Epithelial cell of prostate (primary cell): ENCODE measurements at regions not wholly inside any gene's neighbourhood (a gene's known extent, or its start where the extent isn't known, plus 50 kb on each side); places are given as distances from the start of the nearest gene placed in this dataset.
"Not testable (repeated sequence)": the region's sequence is repeated elsewhere in the genome, so short reads cannot be mapped to it uniquely, and the experiment has no call there.

Experiments used
- DNase-seq: peaks from one replicate; pipeline ENCODE4 v3.0.0-alpha.2; 2011; ENCODE audit warnings: low read depth, low spot score
- H3K27ac ChIP-seq: fragments of 450-650 bp; 2 replicates; pipeline ENCODE4 v1.5.1; 2017; ENCODE audit warnings: mild to moderate bottlenecking

DNA sequence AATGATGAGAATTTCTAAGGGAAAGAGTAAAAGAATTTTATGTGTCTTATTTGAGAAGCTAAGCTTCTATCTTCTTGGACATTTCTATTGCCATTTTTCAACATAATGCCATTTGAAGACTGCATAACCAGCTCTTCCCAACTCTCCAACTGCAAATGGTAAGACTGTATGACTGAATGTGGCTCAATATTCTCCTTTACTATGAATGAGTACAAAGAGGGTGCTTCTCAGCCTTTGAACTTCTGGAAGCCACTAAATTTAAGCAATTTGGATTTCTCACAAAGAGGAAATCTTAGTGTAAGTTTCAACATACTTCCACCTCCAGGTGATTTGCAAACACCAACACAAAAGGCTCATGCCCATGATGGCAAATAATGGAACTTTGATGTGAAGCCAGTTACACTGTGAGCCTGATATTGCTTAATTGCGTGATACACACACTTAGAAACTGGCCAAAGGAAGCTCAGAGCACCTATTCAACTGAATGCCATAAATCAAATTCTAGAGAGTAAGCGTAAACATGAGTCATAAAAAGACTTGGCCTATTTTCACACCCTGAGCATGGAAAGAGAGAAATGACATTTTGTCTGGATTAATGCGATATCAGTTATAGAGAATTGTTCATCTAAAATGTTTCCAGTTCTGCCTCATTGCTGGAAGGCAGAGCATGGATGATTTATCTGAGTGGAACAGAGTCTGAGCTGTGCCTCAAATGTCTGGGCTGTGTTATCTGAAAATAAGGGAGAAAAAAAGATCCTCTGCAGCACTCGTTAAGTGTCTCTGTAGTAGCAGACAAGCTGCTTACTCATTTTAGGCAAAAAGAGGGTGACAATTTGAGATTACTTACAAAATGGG, 145.3 kb downstream of the PLK2 start:
- H3K27ac ChIP-seq, result peak overlapping the region; percentile 41
- peak; percentile 77 for DNase-seq

DNA sequence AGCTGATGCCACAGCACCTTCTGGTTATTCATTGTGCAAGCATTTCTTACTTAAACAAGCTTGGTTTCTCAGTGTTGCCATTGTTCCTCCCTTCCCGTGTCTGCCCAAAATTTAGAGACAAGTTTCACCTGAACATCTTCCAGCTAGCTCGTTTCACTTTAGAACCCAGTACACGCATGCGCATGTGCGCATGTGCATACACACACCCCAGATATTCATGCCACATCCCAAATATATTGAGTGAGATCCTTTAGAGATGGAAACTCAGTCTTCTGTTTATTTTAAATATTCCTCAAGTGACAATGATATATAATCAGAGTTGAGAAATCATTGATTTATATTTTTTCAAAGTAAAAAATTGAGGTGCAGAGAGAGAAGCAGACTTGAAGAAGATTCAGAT, 147.6 kb downstream of the PLK2 start:
- no peak overlapping the region for H3K27ac ChIP-seq
- DNase-seq, result no peak

DNA sequence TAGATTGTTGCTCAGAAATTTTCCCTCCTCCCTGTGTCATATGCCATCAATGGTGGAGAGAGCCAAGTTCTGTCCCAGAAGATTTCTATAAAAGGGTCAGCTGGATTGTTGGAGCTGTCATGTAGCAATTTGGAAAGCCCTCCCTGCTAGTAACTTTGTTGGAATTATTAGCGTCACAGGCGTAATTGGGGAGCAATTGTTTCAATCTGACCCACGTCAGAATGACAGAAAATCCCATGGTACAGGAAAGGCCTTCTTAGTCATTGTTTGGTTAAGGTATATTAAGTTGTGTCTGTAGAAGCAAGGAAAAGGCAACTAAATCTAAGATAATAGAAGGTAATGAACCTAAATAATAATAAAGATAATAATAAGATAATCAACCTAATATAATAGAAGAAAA, 148.4 kb downstream of the PLK2 start:
- DNase-seq, result no peak
- H3K27ac ChIP-seq, result no peak overlapping the region

DNA sequence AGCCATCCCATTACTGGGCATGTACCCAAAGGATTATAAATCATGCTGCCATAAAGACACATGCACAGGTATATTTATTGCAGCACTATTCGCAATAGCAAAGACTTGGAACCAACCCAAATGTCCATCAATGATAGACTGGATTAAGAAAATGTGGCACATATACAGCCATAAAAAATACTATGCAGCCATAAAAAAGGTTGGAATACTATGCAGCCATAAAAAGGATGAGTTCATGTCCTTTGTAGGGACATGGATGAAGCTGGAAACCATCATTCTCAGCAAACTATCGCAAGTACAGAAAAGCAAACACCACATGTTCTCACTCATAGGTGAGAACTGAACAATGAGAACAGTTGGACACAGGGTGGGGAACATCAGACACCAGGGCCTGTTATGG, 151.5 kb downstream of the PLK2 start:
- H3K27ac ChIP-seq, DNase-seq: not testable (repeated sequence)

DNA sequence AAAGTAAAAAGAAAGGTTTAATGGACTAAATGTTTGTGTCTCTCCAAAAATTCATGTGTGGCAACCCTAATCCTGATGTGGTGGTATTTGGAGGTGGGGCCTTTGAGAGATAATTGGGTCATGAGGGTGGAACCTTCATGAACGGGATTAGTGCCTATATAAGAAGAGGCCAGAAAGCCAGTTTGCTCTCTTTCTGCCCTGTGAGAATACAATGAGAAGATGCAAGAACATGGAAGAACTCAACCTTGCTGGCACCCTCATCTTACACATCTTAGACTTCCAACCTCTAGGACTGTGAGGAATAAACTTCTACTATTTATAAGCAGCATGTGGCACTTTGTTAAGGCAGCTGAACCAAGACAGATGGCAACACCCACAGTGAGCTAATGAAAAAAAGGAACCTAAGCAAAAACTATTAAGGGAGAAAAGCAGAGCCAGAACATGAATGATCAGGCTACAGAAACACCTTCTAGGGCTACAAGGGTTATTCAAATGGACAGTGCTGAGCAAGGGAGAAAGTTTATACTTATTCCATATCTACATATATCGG, 159.5 kb downstream of the PLK2 start:
- H3K27ac ChIP-seq, result no peak overlapping the region
- DNase-seq, result no peak

DNA sequence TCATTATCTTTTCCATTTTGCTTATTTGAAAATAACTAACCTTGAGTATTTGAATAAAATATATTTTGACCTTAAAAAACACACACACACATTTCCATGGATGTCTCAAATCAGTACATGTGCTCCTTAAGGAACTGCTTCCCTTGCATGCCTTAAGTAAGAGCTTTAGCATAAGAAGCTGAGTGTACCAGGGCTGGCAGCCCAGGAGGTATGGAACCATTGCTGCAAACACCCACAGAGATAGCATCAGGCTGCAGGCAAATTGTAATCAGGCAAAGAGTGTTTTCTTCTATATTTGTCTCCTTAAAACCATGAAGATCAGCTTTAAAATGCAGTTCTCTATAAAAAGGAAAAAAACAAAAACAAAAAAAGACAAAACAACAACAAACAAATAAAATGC, 160.6 kb downstream of the PLK2 start:
- DNase-seq, result no peak
- no peak overlapping the region for H3K27ac ChIP-seq

DNA sequence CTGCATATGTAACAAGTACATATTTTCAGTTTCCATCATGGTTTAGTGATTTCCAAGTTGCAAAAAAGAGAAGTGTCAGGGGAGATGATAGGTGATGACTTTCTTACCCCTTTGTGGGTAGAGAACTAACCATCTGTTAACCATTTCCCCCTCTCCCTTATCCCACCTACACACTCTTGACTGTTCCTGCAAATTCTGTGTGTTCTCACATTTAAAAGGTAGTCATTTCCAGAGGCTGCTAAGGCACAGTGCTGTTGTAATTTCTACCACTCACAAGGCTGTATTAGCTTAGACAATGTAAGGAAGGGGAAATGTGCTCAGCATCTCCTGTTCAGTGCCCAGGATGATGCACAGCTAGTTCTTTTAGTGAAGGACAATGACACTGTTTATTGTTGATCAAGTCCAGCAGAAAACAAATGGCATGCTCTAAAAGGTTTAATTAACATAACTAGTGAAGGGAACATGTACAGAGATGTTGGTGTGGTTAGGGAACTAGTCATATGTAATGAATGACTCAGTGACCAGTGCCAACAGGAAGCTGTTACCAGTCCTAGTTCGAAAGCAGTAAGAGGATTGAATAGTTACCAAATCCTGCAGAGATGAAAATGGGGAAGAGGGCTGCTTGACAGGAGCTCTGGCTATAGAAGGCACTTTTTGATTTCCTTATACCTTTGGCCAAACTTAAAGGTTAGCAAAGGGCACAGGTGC, 165.1 kb downstream of the PLK2 start:
- no peak overlapping the region for H3K27ac ChIP-seq
- no peak for DNase-seq

DNA sequence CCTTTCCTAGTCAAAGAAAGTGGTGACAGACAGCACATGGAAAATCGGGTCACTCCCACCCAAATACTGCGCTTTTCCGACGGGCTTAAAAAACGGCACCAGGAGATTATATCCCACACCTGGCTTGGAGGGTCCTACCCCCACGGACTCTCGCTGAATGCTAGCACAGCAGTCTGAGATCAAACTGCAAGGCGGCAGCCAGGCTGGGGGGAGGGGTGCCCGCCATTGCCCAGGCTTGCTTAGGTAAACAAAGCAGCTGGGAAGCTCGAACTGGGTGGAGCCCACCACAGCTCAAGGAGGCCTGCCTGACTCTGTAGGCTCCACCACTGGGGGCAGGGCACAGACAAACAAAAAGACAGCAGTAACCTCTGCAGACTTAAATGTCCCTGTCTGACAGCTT, 171.6 kb downstream of the PLK2 start:
- H3K27ac ChIP-seq, DNase-seq: not testable (repeated sequence)

DNA sequence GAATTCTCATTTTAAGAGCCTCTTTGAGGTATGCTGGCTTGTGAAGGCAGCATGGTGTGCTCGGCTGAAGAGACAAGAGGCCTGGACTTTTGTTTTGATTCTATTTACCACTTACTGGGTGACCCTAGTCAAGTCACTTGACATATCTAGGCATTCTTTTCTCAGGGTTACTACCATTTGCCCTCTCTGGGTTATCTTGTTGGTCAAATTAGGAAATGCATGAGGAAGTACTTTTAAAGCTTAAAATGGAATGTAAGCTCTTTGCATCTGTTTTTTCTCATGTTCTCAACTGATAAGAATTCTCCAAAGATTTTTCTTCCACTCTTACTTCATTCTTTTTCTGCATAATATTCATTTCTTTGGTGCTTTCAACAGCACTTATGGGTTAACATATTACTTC, 173.1 kb downstream of the PLK2 start:
- DNase-seq, result no peak

DNA sequence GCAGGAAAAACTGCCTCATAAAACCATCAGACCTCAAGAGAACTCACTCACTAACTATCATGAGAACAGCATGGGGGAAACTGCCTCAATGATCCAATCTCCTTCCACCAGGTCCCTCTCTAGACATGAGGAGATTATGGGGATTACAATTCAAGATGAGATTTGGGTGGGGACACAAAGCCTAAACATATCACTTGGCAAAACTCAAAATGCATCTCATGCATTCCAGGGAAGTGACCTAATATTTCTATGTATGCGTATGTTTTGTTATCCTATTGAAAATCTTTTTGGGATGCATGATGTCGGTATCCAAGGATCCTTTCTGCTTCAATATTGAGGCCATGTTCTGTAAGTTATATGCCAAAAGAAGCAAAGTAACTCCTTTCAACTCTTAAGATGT, 174.0 kb downstream of the PLK2 start:
- DNase-seq, result no peak
- no peak overlapping the region for H3K27ac ChIP-seq

More for the DNA sequence above, 173.1 kb downstream of the PLK2 start:
- H3K27ac ChIP-seq, result no peak overlapping the region

DNA sequence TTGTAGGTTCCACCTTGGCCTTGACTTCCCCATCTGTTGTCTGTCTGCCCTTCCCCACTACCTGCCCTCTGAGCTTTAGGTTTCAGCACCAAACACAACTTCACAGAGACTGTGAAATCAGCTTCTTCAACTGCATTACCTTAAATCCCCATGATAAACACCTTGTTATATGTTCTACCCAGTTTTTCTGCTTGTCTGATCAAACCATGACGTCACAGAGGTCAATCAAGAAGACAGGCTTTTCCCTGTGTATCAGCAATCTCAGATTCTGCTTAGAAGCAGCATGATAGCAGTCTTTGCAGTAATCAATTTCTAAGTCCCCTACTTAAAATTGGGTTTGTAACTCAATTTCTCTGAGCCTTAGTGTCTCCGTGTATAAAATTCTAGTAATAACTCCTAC, 175.0 kb downstream of the PLK2 start:
- no peak overlapping the region for H3K27ac ChIP-seq
- DNase-seq, result no peak

DNA sequence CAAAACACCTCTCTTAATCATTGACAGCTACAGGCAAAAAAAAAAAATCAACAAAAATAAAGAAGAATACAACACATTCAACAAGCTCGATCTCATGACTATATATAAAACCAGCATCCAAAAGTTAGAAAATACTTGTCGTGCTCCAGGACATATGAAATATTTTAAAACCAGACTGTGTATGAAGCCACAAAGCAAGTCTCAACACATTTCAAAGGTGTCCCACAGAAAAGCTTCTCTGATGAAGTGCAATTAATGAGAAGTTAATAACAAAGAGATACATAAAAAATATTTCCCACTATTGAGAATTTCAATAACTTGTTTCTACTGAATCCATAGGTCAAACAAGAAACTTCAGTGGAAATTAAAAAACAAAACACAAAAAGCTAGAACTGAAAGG, 178.7 kb downstream of the PLK2 start:
- DNase-seq, result no peak
- H3K27ac ChIP-seq, result peak overlapping the region; percentile 12

DNA sequence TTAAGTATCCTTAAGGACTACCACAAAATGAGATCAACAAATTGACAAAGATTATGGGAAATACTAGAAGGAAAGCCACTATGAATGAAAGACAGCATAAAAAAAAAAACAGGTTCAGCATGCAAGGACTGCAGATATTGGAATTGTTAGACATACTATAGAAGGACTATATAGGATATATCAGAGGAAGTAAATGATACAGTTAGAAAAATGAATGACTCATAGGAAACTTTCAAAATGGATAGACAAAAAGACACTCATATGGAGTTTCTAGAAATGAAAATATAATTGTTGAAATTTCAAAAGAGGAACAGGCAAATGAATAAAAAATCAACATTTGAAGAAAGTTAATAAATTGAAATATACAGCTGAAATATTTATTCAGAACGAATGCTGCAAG, 180.6 kb downstream of the PLK2 start:
- no peak overlapping the region for H3K27ac ChIP-seq
- no peak for DNase-seq

DNA sequence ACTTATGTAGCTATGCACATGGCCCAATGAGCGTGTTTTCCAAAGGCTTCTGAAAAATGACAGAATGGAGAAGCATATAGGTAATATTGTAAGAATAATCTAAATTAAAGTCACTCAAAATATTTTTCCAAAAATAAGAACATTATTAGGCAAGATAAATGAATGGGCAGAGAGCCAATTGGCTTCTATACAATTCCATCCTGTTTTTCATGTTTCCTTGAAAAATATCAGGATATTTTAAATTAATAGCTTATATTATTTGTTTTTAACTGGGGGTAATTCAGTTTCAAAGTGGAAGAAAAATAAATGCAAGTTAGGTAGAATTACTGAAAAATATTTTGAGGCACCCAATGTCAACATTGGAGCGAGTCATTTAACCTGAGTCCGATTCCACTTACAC, 183.5 kb downstream of the PLK2 start:
- H3K27ac ChIP-seq, result no peak overlapping the region
- DNase-seq, result no peak

DNA sequence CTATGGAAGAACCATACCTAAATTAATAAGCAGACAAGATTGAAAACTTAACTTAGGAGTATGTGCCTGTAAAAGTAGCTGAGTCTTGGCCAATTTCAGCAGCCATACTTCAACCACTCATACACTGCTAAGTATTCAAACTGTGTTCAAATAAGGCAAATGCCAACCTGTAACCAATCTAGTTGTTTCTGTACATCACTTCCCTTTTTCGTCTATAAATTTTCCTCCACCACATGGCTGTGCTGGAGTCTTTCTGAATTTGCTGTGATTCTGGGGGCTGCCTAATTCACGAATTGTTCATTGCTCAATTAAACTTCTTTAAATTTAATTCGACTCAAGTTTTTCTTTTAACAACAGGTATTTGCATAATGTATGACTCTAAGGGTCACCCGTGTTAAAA, 184.4 kb downstream of the PLK2 start:
- no peak overlapping the region for H3K27ac ChIP-seq
- DNase-seq, result no peak

DNA sequence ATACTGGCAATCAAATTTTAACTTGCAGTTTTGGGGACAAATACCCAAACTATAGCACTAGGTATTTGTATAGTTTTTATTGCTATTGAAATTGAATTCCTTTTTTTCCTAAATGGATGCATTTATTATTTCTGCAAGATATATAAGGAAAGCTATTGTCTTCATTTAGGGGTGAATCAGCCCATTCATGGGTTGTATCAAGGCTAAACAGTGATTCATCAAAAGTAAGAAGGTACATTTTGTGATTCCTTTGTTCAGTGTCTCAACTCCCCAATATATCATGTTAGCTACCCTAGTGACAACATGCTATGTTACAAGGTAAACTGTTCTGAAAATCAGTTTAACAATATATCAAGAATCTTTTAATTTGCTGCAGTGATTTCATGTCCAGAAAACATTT, 185.7 kb downstream of the PLK2 start:
- DNase-seq, result no peak

DNA sequence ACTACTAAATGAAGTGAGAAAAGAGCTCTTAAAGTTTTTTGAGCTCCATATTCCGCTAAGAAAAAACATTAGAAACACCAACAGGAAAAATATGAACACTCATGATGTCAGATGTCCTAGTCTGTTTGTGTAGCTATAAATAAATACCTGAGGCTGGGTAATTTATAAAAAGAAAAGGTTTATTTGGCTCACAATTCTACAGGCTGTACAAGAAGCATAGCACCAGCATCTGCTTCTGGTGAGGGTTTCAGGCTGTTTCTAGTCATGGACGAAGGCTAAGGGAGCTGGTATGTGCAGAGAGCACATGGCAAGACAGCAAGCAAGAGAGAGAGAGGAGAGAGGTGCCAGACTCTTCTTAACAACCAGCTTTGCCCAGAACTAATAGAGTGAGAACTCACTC, 186.2 kb downstream of the PLK2 start:
- DNase-seq, result no peak
- peak overlapping the region; percentile 13 for H3K27ac ChIP-seq

More for the DNA sequence above, 185.7 kb downstream of the PLK2 start:
- peak overlapping the region; percentile 13 for H3K27ac ChIP-seq

DNA sequence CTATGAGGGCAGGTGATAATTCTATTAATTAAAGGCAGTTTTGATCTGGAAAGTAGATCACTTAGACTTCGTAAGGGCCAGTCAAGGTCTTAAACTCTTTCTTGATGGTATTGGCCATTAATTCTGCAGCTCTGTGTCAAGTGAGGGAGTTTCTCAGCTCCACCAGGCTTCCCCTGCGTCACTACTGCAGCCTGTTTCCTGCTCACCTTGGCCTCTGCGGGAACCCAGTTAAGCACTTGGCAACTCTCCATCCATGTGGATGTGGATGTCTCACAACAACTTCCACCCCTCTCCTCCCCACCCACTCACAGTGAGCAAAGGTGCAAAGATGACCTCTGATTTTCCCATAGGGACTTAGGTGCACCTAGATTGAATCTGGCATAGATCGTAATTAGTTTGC, 191.6 kb downstream of the PLK2 start:
- H3K27ac ChIP-seq, result no peak overlapping the region
- no peak for DNase-seq

DNA sequence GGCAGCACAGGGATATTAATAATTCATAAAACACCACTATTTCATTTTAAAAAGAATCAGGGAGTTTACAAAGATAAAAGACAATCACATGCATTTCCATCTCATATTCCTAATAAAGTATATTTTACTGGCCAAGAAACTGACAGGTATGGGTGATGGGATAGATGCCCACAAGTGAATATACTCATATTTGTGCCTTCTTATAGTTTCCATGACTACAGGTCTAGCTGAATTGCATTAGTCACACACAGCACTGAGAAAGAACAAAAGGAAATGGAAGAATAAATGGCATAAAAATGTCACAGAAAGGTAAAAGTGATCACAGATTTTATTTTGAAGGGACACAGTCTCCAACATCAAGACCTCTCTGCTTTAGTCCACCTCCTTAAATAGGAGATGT, 193.5 kb downstream of the PLK2 start:
- H3K27ac ChIP-seq, result no peak overlapping the region
- DNase-seq, result no peak

DNA sequence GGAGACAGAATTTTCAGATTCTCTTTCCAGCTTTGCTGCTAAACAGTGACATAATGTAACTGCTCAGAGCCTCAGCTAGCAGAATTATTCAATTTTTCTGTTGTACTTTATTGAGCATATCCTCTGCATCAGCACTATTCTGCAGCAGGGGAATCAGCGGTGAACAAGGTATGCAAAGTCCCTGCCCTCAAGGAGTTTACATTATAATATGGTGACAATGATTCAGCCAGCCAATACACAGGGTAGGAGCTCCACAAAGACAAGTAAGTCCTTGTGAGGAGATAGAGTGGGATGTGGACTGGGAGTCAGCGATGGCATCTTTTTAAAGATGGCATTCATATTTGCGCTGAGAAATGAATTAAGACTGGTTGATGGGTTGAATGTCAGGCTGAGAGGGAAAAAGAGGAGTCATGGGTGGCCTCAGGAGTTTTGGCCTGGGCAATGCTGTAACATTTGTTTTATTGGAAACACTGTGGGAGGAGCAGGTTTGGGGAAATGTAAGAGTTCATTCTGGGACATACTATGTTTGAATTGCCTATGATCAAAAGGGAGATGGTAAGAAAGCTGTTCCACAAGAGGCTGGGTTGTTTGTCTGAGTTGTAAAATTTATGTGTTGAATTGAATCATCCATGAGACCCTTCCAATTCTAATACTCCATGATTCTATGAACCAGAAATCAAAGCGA, 194.5 kb downstream of the PLK2 start:
- no peak overlapping the region for H3K27ac ChIP-seq
- DNase-seq, result no peak

DNA sequence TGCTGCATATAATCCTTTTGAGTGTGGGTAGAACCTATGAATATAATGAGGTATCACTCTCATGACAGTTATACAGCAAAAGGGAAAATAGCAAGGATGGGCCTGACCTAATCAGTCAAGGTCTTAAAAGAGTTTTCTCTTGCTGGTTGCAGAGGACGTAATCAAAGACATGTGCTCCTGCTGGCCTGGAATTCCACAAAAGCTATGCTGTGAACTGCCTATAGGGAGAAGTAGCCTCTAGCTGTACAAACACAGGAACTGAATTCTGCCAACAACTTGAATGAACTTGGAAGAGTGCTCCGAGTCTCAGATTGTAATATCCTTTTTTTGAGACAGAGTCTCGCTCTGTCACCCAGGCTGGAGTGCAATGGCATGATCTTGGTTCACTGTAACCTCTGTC, 195.6 kb downstream of the PLK2 start:
- DNase-seq, result no peak
- H3K27ac ChIP-seq, result no peak overlapping the region
